IMR-90 (cell line): ENCODE measurements at regions not wholly inside any gene's neighbourhood (a gene's known extent, or its start where the extent isn't known, plus 50 kb on each side); places are given as distances from the start of the nearest gene placed in this dataset.

Experiments
- ATAC-seq: fragments of 200-7000 bp; cut with Tn5 transposase; 2 replicates; pipeline ENCODE4 v1.9.1; 2020; ENCODE audit warnings: low read depth, mild to moderate bottlenecking, moderate library complexity
- BruUV-seq: library from RNA; stranded (reverse); fragments of 400-500 nt; replicated peaks from 2 replicates; lab custom pipeline; 2021; lab: Mats Ljungman, UMichigan
- CTCF ChIA-PET: fragments of 300-600 bp; formaldehyde crosslinking; extraction: SDS; loops from one replicate; lab custom pipeline; 2021; ENCODE audit warnings: antibody characterized with exemption; lab: Yijun Ruan, JAX
- POLR2A ChIA-PET: fragments of 300-600 bp; sonication (Branson Sonifier 250); formaldehyde crosslinking; loops from one replicate; lab custom pipeline; 2022; ENCODE audit warnings: antibody characterized with exemption; ENCODE audit not compliant: unreplicated experiment; lab: Charles Lee
- DNase-seq: peaks from one replicate; pipeline ENCODE4 v3.0.0; 2013
- H2AFZ ChIP-seq: replicated peaks from 2 replicates; pipeline ENCODE3; 2013; ENCODE audit warnings: low read length, mild to moderate bottlenecking; ENCODE audit not compliant: poor library complexity
- H2AK5ac ChIP-seq: 2 replicates; pipeline ENCODE4 v1.6.1; 2013; ENCODE audit warnings: low read depth, low read length, inconsistent platforms
- H2AK9ac ChIP-seq: replicated peaks from 2 replicates; pipeline ENCODE3; 2013; ENCODE audit warnings: mild to moderate bottlenecking, low read depth, low read length, moderate library complexity; ENCODE audit not compliant: poor library complexity
- H2BK120ac ChIP-seq: 2 replicates; pipeline ENCODE4 v1.6.1; 2013; ENCODE audit warnings: low read depth, low read length, inconsistent platforms
- H2BK15ac ChIP-seq: 3 replicates; pipeline ENCODE4 v1.6.1; 2013; ENCODE audit warnings: low read depth, low read length, inconsistent platforms
- H2BK20ac ChIP-seq: 2 replicates; pipeline ENCODE4 v1.6.1; 2013; ENCODE audit warnings: low read depth, mild to moderate bottlenecking, inconsistent platforms, low read length, moderate library complexity
- H2BK5ac ChIP-seq: 2 replicates; pipeline ENCODE4 v1.6.1; 2013; ENCODE audit warnings: mild to moderate bottlenecking, low read depth, low read length, inconsistent platforms; ENCODE audit not compliant: poor library complexity, severe bottlenecking
- H3K14ac ChIP-seq: replicated peaks from 2 replicates; pipeline ENCODE4 v1.6.1; 2013; ENCODE audit warnings: low read depth, low read length, inconsistent platforms
- H3K18ac ChIP-seq: 2 replicates; pipeline ENCODE4 v1.6.1; 2013; ENCODE audit warnings: low read depth, low read length, control low read depth
- H3K23ac ChIP-seq: 2 replicates; pipeline ENCODE4 v1.6.1; 2013; ENCODE audit warnings: low read depth, low read length, inconsistent platforms
- H3K27ac ChIP-seq: 2 replicates; pipeline ENCODE4 v1.5.1; 2013; ENCODE audit warnings: mild to moderate bottlenecking, control low read depth, low read length; ENCODE audit not compliant: insufficient read depth
- H3K27me3 ChIP-seq: 2 replicates; pipeline ENCODE4 v1.6.1; 2013; ENCODE audit warnings: low read length; ENCODE audit not compliant: control insufficient read depth, insufficient read depth
- H3K36me3 ChIP-seq: 2 replicates; pipeline ENCODE4 v1.6.1; 2013; ENCODE audit warnings: low read length, mixed read lengths; ENCODE audit not compliant: control insufficient read depth, insufficient read depth
- H3K4ac ChIP-seq: 2 replicates; pipeline ENCODE4 v1.6.1; 2013; ENCODE audit warnings: low read depth, low read length, inconsistent platforms
- H3K4me1 ChIP-seq: 2 replicates; pipeline ENCODE4 v1.6.1; 2013; ENCODE audit warnings: low read length, mixed read lengths; ENCODE audit not compliant: control insufficient read depth, insufficient read depth
- H3K4me2 ChIP-seq: 2 replicates; pipeline ENCODE4 v1.6.1; 2013; ENCODE audit warnings: low read depth, mild to moderate bottlenecking, control low read depth, low read length, moderate library complexity
- H3K4me3 ChIP-seq: 2 replicates; pipeline ENCODE4 v1.5.1; 2013; ENCODE audit warnings: low read depth, mild to moderate bottlenecking, control low read depth, low read length, moderate library complexity; ENCODE audit not compliant: insufficient read depth
- H3K56ac ChIP-seq: 2 replicates; pipeline ENCODE4 v1.6.1; 2013; ENCODE audit warnings: low read length, inconsistent platforms; ENCODE audit not compliant: insufficient read depth; ENCODE audit errors: extremely low read depth
- H3K79me1 ChIP-seq, 2 experiments: 2 replicates each; pipeline ENCODE4 v1.6.1; 2013; ENCODE audit warnings: low read length in 2 of 2, inconsistent platforms in 1 of 2, low read depth in 1 of 2
- H3K9ac ChIP-seq: 2 replicates; pipeline ENCODE4 v1.6.1; 2013; ENCODE audit warnings: low read depth, low read length, control low read depth
- H3K9me1 ChIP-seq: 2 replicates; pipeline ENCODE4 v1.6.1; 2013; ENCODE audit warnings: low read length, inconsistent platforms; ENCODE audit not compliant: insufficient read depth
- H3K9me3 ChIP-seq: 2 replicates; pipeline ENCODE4 v1.6.1; 2013; ENCODE audit warnings: low read length; ENCODE audit not compliant: control insufficient read depth, insufficient read depth
- H4K20me1 ChIP-seq: 2 replicates; pipeline ENCODE4 v1.6.1; 2013; ENCODE audit warnings: low read length, inconsistent platforms; ENCODE audit not compliant: insufficient read depth
- H4K5ac ChIP-seq: 2 replicates; pipeline ENCODE4 v1.6.1; 2013; ENCODE audit warnings: mild to moderate bottlenecking, low read depth, low read length, control low read depth
- H4K8ac ChIP-seq, 2 experiments: 2 replicates each; pipeline ENCODE4 v1.6.1; 2013; ENCODE audit warnings: low read depth in 2 of 2, low read length in 2 of 2, control low read depth in 1 of 2, inconsistent platforms in 1 of 2
- H4K91ac ChIP-seq: 2 replicates; pipeline ENCODE4 v1.6.1; 2013; ENCODE audit warnings: low read depth, low read length, inconsistent platforms; ENCODE audit not compliant: insufficient read depth
- BHLHE40 ChIP-seq: fragments of 150-350 bp; IDR thresholded peaks from 2 replicates; pipeline ENCODE4 v1.6.1; 2016; ENCODE audit warnings: mild to moderate bottlenecking, low read depth, low read length
- CEBPB ChIP-seq: IDR thresholded peaks from 2 replicates; pipeline ENCODE4 v1.6.1; 2012; ENCODE audit warnings: low read depth, low read length, improper control_type of control experiment
- CHD1 ChIP-seq: IDR thresholded peaks from 2 replicates; pipeline ENCODE4 v1.6.1; 2012; ENCODE audit warnings: low read depth, low read length, improper control_type of control experiment
- FOS ChIP-seq: fragments of 150-350 bp; IDR thresholded peaks from 2 replicates; pipeline ENCODE4 v1.6.1; 2016; ENCODE audit warnings: low read depth, low read length
- MAFK ChIP-seq: IDR thresholded peaks from 2 replicates; pipeline ENCODE4 v1.6.1; 2012; ENCODE audit warnings: low read depth, low read length, improper control_type of control experiment
- MAZ ChIP-seq: IDR thresholded peaks from 2 replicates; pipeline ENCODE4 v1.6.1; 2012; ENCODE audit warnings: low read depth, mild to moderate bottlenecking, low read length, improper control_type of control experiment, moderate library complexity, borderline replicate concordance
- MXI1 ChIP-seq: IDR thresholded peaks from 2 replicates; pipeline ENCODE4 v1.6.1; 2012; ENCODE audit warnings: low read depth, mild to moderate bottlenecking, low read length, moderate library complexity, borderline replicate concordance
- NFE2L2 ChIP-seq: fragments of 150-350 bp; IDR thresholded peaks from 2 replicates; pipeline ENCODE4 v1.6.1; 2016; ENCODE audit warnings: low read depth, mild to moderate bottlenecking, low read length
- POLR2A ChIP-seq: IDR thresholded peaks from 2 replicates; pipeline ENCODE4 v1.6.1; 2012; ENCODE audit warnings: mild to moderate bottlenecking, low read depth, low read length
- RCOR1 ChIP-seq: IDR thresholded peaks from 2 replicates; pipeline ENCODE4 v1.6.1; 2012; ENCODE audit warnings: mild to moderate bottlenecking, low read length, improper control_type of control experiment; ENCODE audit not compliant: insufficient replicate concordance
- RFX5 ChIP-seq: IDR thresholded peaks from 2 replicates; pipeline ENCODE4 v1.8.0; 2012; ENCODE audit warnings: low read depth, mild to moderate bottlenecking, low read length, moderate library complexity
- SMC3 ChIP-seq: fragments of 150-350 bp; IDR thresholded peaks from 2 replicates; pipeline ENCODE4 v1.6.1; 2016; ENCODE audit warnings: low read depth, mild to moderate bottlenecking, antibody characterized with exemption, low read length, moderate library complexity
- WGBS, 2 experiments: methylation state at CpG; one replicate each; pipeline versions ENCODE4 v1.1.5 to v1.1.7; 2013; ENCODE audit warnings: missing lambda C conversion rate in 2 of 2; ENCODE audit not compliant: insufficient read length in 1 of 2; ENCODE audit errors: extremely low coverage in 2 of 2; 5-methylcytosine and 5-hydroxymethylcytosine counted together
- dilution Hi-C: fragments of 300-500 bp; cut with HindIII; formaldehyde crosslinking; loops from one replicate; pipeline ENCODE4 v1.14.3; 2018; ENCODE audit warnings: low sequenced_read_pairs; ENCODE audit not compliant: unreplicated experiment
- in situ Hi-C: fragments of 300-500 bp; cut with MboI; formaldehyde crosslinking; loops from 3 replicates; pipeline ENCODE4 v1.14.3; 2019; ENCODE audit warnings: low sequenced_read_pairs, inconsistent platforms, mixed read lengths
- intact Hi-C: fragments of 100-400 bp; cut with micrococcal nuclease; formaldehyde crosslinking; loops from 2 replicates; pipeline ENCODE4 v1.10.0; 2022
- TF ChIP-seq, protein P1 (sequence below): conservative IDR thresholded peaks from 2 replicates; pipeline ENCODE4 v1.5.1; 2012; ENCODE audit warnings: mild to moderate bottlenecking, low read depth, low read length, improper control_type of control experiment

- Histone ChIP-seq H4K20me1 (no peaks in the 10 kb centered on the region), H2BK20ac (no peak overlapping the region), H4K8ac (no peak overlapping the region), H3K9ac (no peak overlapping the region), H3K23ac (no peak overlapping the region), H3K9me1 (peaks cover 1% of the 10 kb centered on the region; the same call in 1 of the 2 replicates), H3K36me3 (no peaks in the 10 kb centered on the region), H3K18ac (no peak overlapping the region), H2AK9ac (no peak overlapping the region), H2BK15ac (no peak overlapping the region), H2BK5ac (no peak overlapping the region), H2AFZ (no peak overlapping the region), H3K27ac (no peak overlapping the region), H3K14ac (no peak overlapping the region), H3K27me3 (no peaks in the 10 kb centered on the region), H2AK5ac (no peak overlapping the region), H3K4me3 (no peak overlapping the region), H3K56ac (no peak overlapping the region), H3K9me3 (no peaks in the 10 kb centered on the region), H4K5ac (no peak overlapping the region), H3K4me1 (no peaks in the 10 kb centered on the region), H3K4ac (no peak overlapping the region), H3K4me2 (no peak overlapping the region), H3K79me1 (no peaks in the 10 kb centered on the region), H4K91ac (no peak overlapping the region), H2BK120ac (no peak overlapping the region)
- CTCF ChIA-PET, result no interaction called here
- dilution Hi-C loops, result no loop called here
- intact Hi-C loops, result no loop called here
- DNase-seq, result no peak
- WGBS, 2 experiments, result no CpG with 5 or more reads among the region's 1 CpG
- BruUV-seq, result no TSS peak
- ATAC-seq, result no peak
- TF ChIP-seq BHLHE40, result no peak
- no peak for TF ChIP-seq MAFK
- TF ChIP-seq RCOR1, result no peak
- no peak for TF ChIP-seq CEBPB
- no peak for TF ChIP-seq MAZ
- TF ChIP-seq, protein P1, sequence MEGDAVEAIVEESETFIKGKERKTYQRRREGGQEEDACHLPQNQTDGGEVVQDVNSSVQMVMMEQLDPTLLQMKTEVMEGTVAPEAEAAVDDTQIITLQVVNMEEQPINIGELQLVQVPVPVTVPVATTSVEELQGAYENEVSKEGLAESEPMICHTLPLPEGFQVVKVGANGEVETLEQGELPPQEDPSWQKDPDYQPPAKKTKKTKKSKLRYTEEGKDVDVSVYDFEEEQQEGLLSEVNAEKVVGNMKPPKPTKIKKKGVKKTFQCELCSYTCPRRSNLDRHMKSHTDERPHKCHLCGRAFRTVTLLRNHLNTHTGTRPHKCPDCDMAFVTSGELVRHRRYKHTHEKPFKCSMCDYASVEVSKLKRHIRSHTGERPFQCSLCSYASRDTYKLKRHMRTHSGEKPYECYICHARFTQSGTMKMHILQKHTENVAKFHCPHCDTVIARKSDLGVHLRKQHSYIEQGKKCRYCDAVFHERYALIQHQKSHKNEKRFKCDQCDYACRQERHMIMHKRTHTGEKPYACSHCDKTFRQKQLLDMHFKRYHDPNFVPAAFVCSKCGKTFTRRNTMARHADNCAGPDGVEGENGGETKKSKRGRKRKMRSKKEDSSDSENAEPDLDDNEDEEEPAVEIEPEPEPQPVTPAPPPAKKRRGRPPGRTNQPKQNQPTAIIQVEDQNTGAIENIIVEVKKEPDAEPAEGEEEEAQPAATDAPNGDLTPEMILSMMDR, result no peak
- no peak for TF ChIP-seq NFE2L2
- TF ChIP-seq RFX5, result no peak
- TF ChIP-seq SMC3, result no peak
- TF ChIP-seq CHD1, result no peak
- no peak for TF ChIP-seq POLR2A
- no peak for TF ChIP-seq MXI1
- no peak for TF ChIP-seq FOS
- POLR2A ChIA-PET, result no interaction called here
- in situ Hi-C loops, result loop anchor here (10.0 kb wide), 1 partner anchor 163 kb away; no protein-coding TSS in a partner anchor
Measured at GRCh38 chr7:81272176-81272575, 353.3 kb upstream of the SEMA3C start.
